SK-N-SH (cell line): ENCODE measurements at regions not wholly inside any gene's neighbourhood (a gene's known extent, or its start where the extent isn't known, plus 50 kb on each side); places are given as distances from the start of the nearest gene placed in this dataset.

Source experiments
- CTCF ChIA-PET: fragments of 300-600, 350-600 bp; formaldehyde crosslinking; extraction: SDS; loops from one replicate; lab custom pipeline; 2021; lab: Yijun Ruan, JAX
- POLR2A ChIA-PET: fragments of 350-600 bp; sonication (Branson Sonifier 250); formaldehyde crosslinking; extraction: SDS; loops from one replicate; lab custom pipeline; 2020; ENCODE audit warnings: antibody characterized with exemption, inconsistent platforms; lab: Yijun Ruan, JAX
- DNase-seq: peaks from one replicate; pipeline ENCODE4 v3.0.0; 2012
- H2AFZ ChIP-seq: fragments of 200-600 bp; sonication (generic); 2 replicates; pipeline ENCODE4 v1.8.1; 2016; ENCODE audit warnings: antibody characterized with exemption, mild to moderate bottlenecking, low read depth
- H3F3A ChIP-seq: fragments of 200-600 bp; sonication (generic); replicated peaks from 2 replicates; pipeline ENCODE3; 2016; ENCODE audit warnings: antibody characterized with exemption, mild to moderate bottlenecking; ENCODE audit not compliant: insufficient read depth
- H3K27ac ChIP-seq, 2 experiments: fragments of 200-500 bp in 1 of 2; fragments of 200-600 bp in 1 of 2; sonication (Bioruptor generic) in 1 of 2; sonication (generic), shearing (Covaris generic) in 1 of 2; 2 replicates each; pipeline versions ENCODE4 v1.5.1 to v1.6.1; 2014 to 2016; ENCODE audit warnings: low read depth in 2 of 2, inconsistent platforms in 1 of 2, low read length in 1 of 2, mild to moderate bottlenecking in 1 of 2, mixed read lengths in 1 of 2
- H3K27me3 ChIP-seq: fragments of 200-600 bp; sonication (generic), shearing (Covaris generic); 2 replicates; pipeline ENCODE4 v1.6.1; 2016; ENCODE audit warnings: mixed run types; ENCODE audit not compliant: insufficient read depth
- H3K36me3 ChIP-seq, 2 experiments: fragments of 200-500 bp in 1 of 2; fragments of 200-600 bp in 1 of 2; sonication (Bioruptor generic) in 1 of 2; sonication (generic) in 1 of 2; replicated peaks in 1 of 2; 2 replicates each; pipeline versions ENCODE3 to v1.5.1; 2014 to 2016; ENCODE audit warnings: low read length in 1 of 2, mild to moderate bottlenecking in 1 of 2; ENCODE audit not compliant: insufficient read depth in 2 of 2, control insufficient read depth in 1 of 2
- H3K4me1 ChIP-seq, 2 experiments: fragments of 200-500 bp in 1 of 2; fragments of 200-600 bp in 1 of 2; sonication (Bioruptor generic) in 1 of 2; sonication (generic), shearing (Covaris generic) in 1 of 2; 2 replicates each; pipeline versions ENCODE4 v1.5.1 to v1.6.1; 2014 to 2016; ENCODE audit warnings: low read depth in 1 of 2, low read length in 1 of 2, mixed run types in 1 of 2; ENCODE audit not compliant: insufficient read depth in 2 of 2, control insufficient read depth in 1 of 2
- H3K4me2 ChIP-seq: fragments of 200-600 bp; sonication (generic), shearing (Covaris generic); 2 replicates; pipeline ENCODE4 v1.6.1; 2017; ENCODE audit warnings: mixed run types
- H3K4me3 ChIP-seq, 2 experiments: fragments of 200-500 bp in 1 of 2; fragments of 200-600 bp in 1 of 2; sonication (Bioruptor generic) in 1 of 2; sonication (generic), shearing (Covaris generic) in 1 of 2; 2 replicates each; pipeline versions ENCODE4 v1.5.1 to v1.8.1; 2014 to 2016; ENCODE audit warnings: low read depth in 2 of 2, inconsistent platforms in 1 of 2, low read length in 1 of 2, mild to moderate bottlenecking in 1 of 2, mixed read lengths in 1 of 2, moderate library complexity in 1 of 2
- H3K79me2 ChIP-seq: fragments of 200-600 bp; sonication (generic); 2 replicates; pipeline ENCODE4 v1.8.1; 2017; ENCODE audit warnings: mild to moderate bottlenecking; ENCODE audit not compliant: insufficient read depth
- H3K9ac ChIP-seq: fragments of 200-600 bp; sonication (generic); 2 replicates; pipeline ENCODE4 v1.6.1; 2017; ENCODE audit warnings: mixed run types
- H3K9me2 ChIP-seq: fragments of 200-600 bp; sonication (generic); 2 replicates; pipeline ENCODE4 v1.6.1; 2017; ENCODE audit warnings: mixed run types
- H3K9me3 ChIP-seq: fragments of 200-600 bp; sonication (generic); 2 replicates; pipeline ENCODE4 v1.6.1; 2017; ENCODE audit warnings: mixed run types, mild to moderate bottlenecking, moderate library complexity
- H4K20me1 ChIP-seq: fragments of 200-600 bp; sonication (generic); 2 replicates; pipeline ENCODE4 v1.6.1; 2017; ENCODE audit warnings: mild to moderate bottlenecking, mixed run types; ENCODE audit not compliant: insufficient read depth
- CHD2 ChIP-seq: fragments of 150-350 bp; IDR thresholded peaks from 2 replicates; pipeline ENCODE4 v1.6.1; 2018; ENCODE audit warnings: low read length; ENCODE audit not compliant: partially characterized antibody
- EZH2phosphoT487 ChIP-seq: fragments of 200-600 bp; sonication (generic); IDR thresholded peaks from 2 replicates; pipeline ENCODE4 v1.6.1; 2017; ENCODE audit warnings: low read depth, mixed run types, mild to moderate bottlenecking, antibody characterized with exemption, moderate library complexity, borderline replicate concordance
- FOXM1 ChIP-seq: IDR thresholded peaks from 2 replicates; pipeline ENCODE4 v1.4.0; 2012; ENCODE audit warnings: low read depth, mild to moderate bottlenecking
- GATA2 ChIP-seq: sonication (generic); formaldehyde crosslinking; IDR thresholded peaks from 2 replicates; pipeline ENCODE4 v1.5.0; 2020; ENCODE audit warnings: mild to moderate bottlenecking, missing genetic modification reagents
- IRF3 ChIP-seq: fragments of 150-350 bp; IDR thresholded peaks from 2 replicates; pipeline ENCODE4 v1.6.1; 2016; ENCODE audit warnings: mild to moderate bottlenecking, low read depth, low read length
- JUND ChIP-seq: IDR thresholded peaks from 2 replicates; pipeline ENCODE4 v1.4.0; 2012
- PBX3 ChIP-seq: IDR thresholded peaks from 2 replicates; pipeline ENCODE4; 2012
- SIN3A ChIP-seq: IDR thresholded peaks from 2 replicates; pipeline ENCODE4 v1.6.1; 2012; ENCODE audit warnings: low read depth, mild to moderate bottlenecking, low read length, moderate library complexity, borderline replicate concordance
- SMC3 ChIP-seq: IDR thresholded peaks from 2 replicates; pipeline ENCODE4 v1.6.1; 2012; ENCODE audit warnings: low read depth, low read length, improper control_type of control experiment
- TAF1 ChIP-seq: IDR thresholded peaks from 2 replicates; pipeline ENCODE4 v1.6.1; 2012; ENCODE audit warnings: low read depth, mild to moderate bottlenecking, low read length, moderate library complexity, borderline replicate concordance
- WGBS: methylation state at CpG from one replicate; pipeline ENCODE4 v1.1.6; 2017; ENCODE audit warnings: low lambda C conversion rate; 5-methylcytosine and 5-hydroxymethylcytosine counted together

DNA sequence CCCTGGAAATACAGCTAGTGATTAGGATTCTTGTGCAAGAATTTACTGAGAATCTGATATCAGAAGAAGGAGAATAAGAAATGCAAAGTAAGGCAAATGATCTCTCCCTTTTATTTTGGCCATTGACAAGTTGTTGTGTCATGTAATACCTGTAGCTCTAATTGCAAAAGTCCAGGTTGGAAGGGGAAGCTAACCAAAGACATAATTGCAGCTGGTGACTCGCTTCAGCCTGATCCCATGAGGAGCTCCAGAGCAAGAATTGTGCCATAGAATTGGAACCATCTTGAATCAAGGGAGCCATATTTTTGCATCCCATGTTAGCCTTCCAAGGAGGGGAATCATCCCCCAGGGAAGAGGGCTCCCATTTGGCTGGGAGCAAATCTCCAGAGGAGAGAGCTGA, 149.6 kb upstream of the MOCS2 start (continued):
- TF ChIP-seq PBX3: no peak
- TF ChIP-seq EZH2phosphoT487: no peak
- TF ChIP-seq GATA2 (CRISPR knock-in tag): no peak
- no peak for TF ChIP-seq FOXM1
- TF ChIP-seq, all 33 proteins: peak for 0

DNA sequence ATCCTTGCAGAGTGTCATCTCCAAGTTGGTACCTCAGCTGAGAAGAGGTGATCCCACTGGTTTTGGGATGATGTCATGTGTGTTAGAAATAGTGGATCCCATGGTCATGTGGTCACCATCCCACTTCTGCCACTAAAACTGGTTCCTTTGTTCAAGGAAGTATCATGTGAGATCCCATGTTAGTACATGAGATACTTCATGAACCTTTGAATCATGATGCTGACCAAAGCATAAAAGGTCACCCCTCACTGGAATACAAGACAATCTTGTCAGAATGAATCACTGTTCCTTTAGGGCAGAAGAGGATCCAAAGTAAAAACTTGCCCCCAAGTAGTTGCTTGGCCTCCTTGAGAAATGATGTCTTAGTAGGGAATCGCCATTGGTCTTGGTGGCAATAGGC, 150.9 kb upstream of the MOCS2 start:
- no peaks in the 10 kb centered on the region for H3K27me3 ChIP-seq
- H3K4me3 ChIP-seq: no peak overlapping the region
- H3K79me2 ChIP-seq: no peaks in the 10 kb centered on the region
- H3K9me2 ChIP-seq: no peaks in the 10 kb centered on the region
- DNase-seq: no peak
- H3K27ac ChIP-seq: no peak overlapping the region
- WGBS: 88% methylated on average over 1 of the region's 1 CpG
- ChIA-PET POLR2A (no interaction called here), CTCF (no interaction called here)
- H3K4me2 ChIP-seq: no peak overlapping the region
- no peak overlapping the region for H2AFZ ChIP-seq
- H3K36me3 ChIP-seq: no peaks in the 10 kb centered on the region
- TF ChIP-seq JUND (no peak), IRF3 (no peak), SIN3A (no peak), CHD2 (no peak)
- H3K4me1 ChIP-seq: peaks cover 0 to 10% of the 10 kb centered on the region in 2 experiments; a peak in 1 of 4 replicates
- no peaks in the 10 kb centered on the region for H4K20me1 ChIP-seq
- peaks cover 8% of the 10 kb centered on the region for H3F3A ChIP-seq
- no peaks in the 10 kb centered on the region for H3K9me3 ChIP-seq
- H3K9ac ChIP-seq: no peak overlapping the region

- H3K4me1 ChIP-seq: peaks cover 0 to 10% of the 10 kb centered on the region in 2 experiments; a peak in 1 of 4 replicates
- H3K27me3 ChIP-seq: no peaks in the 10 kb centered on the region
- no peak overlapping the region for H3K4me3 ChIP-seq
- H3K9me2 ChIP-seq: no peaks in the 10 kb centered on the region
- WGBS: 76% methylated on average over 3 of the region's 3 CpGs
- peaks cover 8% of the 10 kb centered on the region for H3F3A ChIP-seq
- H3K79me2 ChIP-seq: no peaks in the 10 kb centered on the region
- H2AFZ ChIP-seq: no peak overlapping the region
- H3K9ac ChIP-seq: no peak overlapping the region
- no peaks in the 10 kb centered on the region for H3K9me3 ChIP-seq
- TF ChIP-seq SMC3: no peak
- TF ChIP-seq SIN3A: no peak
- no peak for TF ChIP-seq TAF1
- POLR2A ChIA-PET: no interaction called here
- H3K4me2 ChIP-seq: no peak overlapping the region
- no peaks in the 10 kb centered on the region for H4K20me1 ChIP-seq
- no peak overlapping the region for H3K27ac ChIP-seq
- no peaks in the 10 kb centered on the region for H3K36me3 ChIP-seq
- CTCF ChIA-PET: no interaction called here
- DNase-seq: no peak
Observed at GRCh38 chr5:53261245-53261644, 151.7 kb upstream of the MOCS2 start.
